Posterior cingulate gyrus (tissue), 11 donors: ENCODE measurements at regions not wholly inside any gene's neighbourhood (a gene's known extent, or its start where the extent isn't known, plus 50 kb on each side); places are given as distances from the start of the nearest gene placed in this dataset.
"Not testable (repeated sequence)": the region's sequence is repeated elsewhere in the genome, so short reads cannot be mapped to it uniquely, and the experiment has no call there.

ENCODE experiments used
- DNase-seq, 10 donors: peaks; one replicate each; pipeline versions ENCODE4 v3.0.0 to v3.0.0-alpha.2; 2020 to 2021; ENCODE audit warnings: mixed read lengths in 3 of 10
- intact Hi-C: fragments of 100-400 bp; cut with DNase I; formaldehyde crosslinking; loops from one replicate; pipeline ENCODE4 v1.15.1; 2023

- peak in 2 of 10 donors; percentile 32 to 57 for DNase-seq
- intact Hi-C loops = no loop called here
These were observed 100.7 kb upstream of the SULF2 start for GRCh38 chr20:47885909-47886453.

GRCh38 chr20:47883940-47884339 lies 98.7 kb upstream of the SULF2 start:
- intact Hi-C loops, DNase-seq: not testable (repeated sequence)

- DNase-seq = no peak
- intact Hi-C loops = no loop called here
These were observed 97.9 kb upstream of the SULF2 start for GRCh38 chr20:47883186-47883585.

GRCh38 chr20:47879771-47880170 lies 94.5 kb upstream of the SULF2 start:
- intact Hi-C loops = no loop called here
- DNase-seq = peak in 2 of 10 donors; percentile 60 to 61

GRCh38 chr20:47878601-47879027 lies 93.3 kb upstream of the SULF2 start:
- peak in 1 of 10 donors; percentile 12 for DNase-seq
- intact Hi-C loops = no loop called here

- intact Hi-C loops = no loop called here
- no peak for DNase-seq
These were observed 91.2 kb upstream of the SULF2 start for GRCh38 chr20:47876311-47877088.

- DNase-seq = peak in 1 of 10 donors; percentile 63
- intact Hi-C loops = no loop called here
These were observed 90.2 kb upstream of the SULF2 start for GRCh38 chr20:47875297-47876025.

GRCh38 chr20:47872341-47872740 lies 87.1 kb upstream of the SULF2 start:
- intact Hi-C loops = no loop called here

GRCh38 chr20:47870475-47870874 lies 85.2 kb upstream of the SULF2 start:
- intact Hi-C loops = no loop called here
- no peak for DNase-seq

More at GRCh38 chr20:47872341-47872740, 87.1 kb upstream of the SULF2 start:
- peak in 1 of 10 donors; percentile 39 for DNase-seq

GRCh38 chr20:47868744-47869143 lies 83.5 kb upstream of the SULF2 start:
- peak in 1 of 10 donors; percentile 66 for DNase-seq
- intact Hi-C loops = no loop called here

GRCh38 chr20:47868236-47868635 lies 83.0 kb upstream of the SULF2 start:
- DNase-seq = peak in 1 of 10 donors; percentile 40
- intact Hi-C loops = no loop called here

- intact Hi-C loops = no loop called here
- no peak for DNase-seq
These were observed 82.5 kb upstream of the SULF2 start for GRCh38 chr20:47867831-47868230.

GRCh38 chr20:47866480-47866879 lies 81.2 kb upstream of the SULF2 start:
- intact Hi-C loops = no loop called here
- DNase-seq = peak in 1 of 10 donors; percentile 80

- DNase-seq = peak in 1 of 10 donors; percentile 26
- intact Hi-C loops = no loop called here
These were observed 80.6 kb upstream of the SULF2 start for GRCh38 chr20:47865912-47866311.

GRCh38 chr20:47865451-47865850 lies 80.2 kb upstream of the SULF2 start:
- DNase-seq = peak in 1 of 10 donors; percentile 2
- intact Hi-C loops = no loop called here

GRCh38 chr20:47863981-47864380 lies 78.7 kb upstream of the SULF2 start:
- no peak for DNase-seq
- intact Hi-C loops = no loop called here

- intact Hi-C loops = no loop called here
These were observed 78.2 kb upstream of the SULF2 start for GRCh38 chr20:47863315-47863965.

GRCh38 chr20:47862574-47863240 lies 77.4 kb upstream of the SULF2 start:
- intact Hi-C loops = no loop called here
- no peak for DNase-seq

More at GRCh38 chr20:47863315-47863965, 78.2 kb upstream of the SULF2 start:
- no peak for DNase-seq

- DNase-seq = no peak
- intact Hi-C loops = no loop called here
These were observed 75.8 kb upstream of the SULF2 start for GRCh38 chr20:47861116-47861515.
